Breast epithelium (tissue), 3 donors: ENCODE measurements at regions not wholly inside any gene's neighbourhood (a gene's known extent, or its start where the extent isn't known, plus 50 kb on each side); places are given as distances from the start of the nearest gene placed in this dataset.

Experiments used
- CTCF ChIP-seq, 3 donors: fragments of 450-650 bp; IDR thresholded peaks; one replicate each; pipeline ENCODE4 v1.5.1; 2016 to 2017; ENCODE audit warnings: antibody characterized with exemption in 3 of 3, mild to moderate bottlenecking in 3 of 3, moderate library complexity in 3 of 3
- POLR2A ChIP-seq: fragments of 450-650 bp; IDR thresholded peaks from one replicate; pipeline ENCODE4 v1.6.1; 2016; ENCODE audit warnings: antibody characterized with exemption, mild to moderate bottlenecking, moderate library complexity

- TF ChIP-seq CTCF (IDR thresholded peaks at IDR 0.05) (no peak), POLR2A (no peak)
Measured at GRCh38 chr9:115522912-115523311, 405.0 kb upstream of the TNC start.
